ENCODE measurements at regions not wholly inside any gene's neighbourhood (a gene's known extent, or its start where the extent isn't known, plus 50 kb on each side); places are given as distances from the start of the nearest gene placed in this dataset.

DNA sequence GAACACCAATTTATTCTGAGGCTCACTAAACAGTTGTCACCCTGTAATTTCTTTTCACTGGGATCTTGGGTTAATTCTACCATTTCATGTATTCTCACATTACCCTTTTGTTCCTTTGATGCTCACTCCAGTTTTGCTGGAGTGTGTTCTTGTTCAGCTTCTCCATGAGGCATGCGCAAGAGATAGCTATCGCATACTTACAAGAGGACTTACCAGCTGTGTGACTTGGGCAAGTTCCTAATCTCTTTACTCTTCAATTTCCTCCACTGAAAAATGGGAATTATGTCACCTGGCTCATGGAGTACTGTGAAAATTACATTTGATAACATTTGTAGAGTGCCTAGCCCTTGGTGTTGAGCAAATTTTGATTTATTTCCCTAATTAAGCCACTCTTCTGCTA is 56.5 kb upstream of the JDP2 start:
- no peak for DNase-seq

DNA sequence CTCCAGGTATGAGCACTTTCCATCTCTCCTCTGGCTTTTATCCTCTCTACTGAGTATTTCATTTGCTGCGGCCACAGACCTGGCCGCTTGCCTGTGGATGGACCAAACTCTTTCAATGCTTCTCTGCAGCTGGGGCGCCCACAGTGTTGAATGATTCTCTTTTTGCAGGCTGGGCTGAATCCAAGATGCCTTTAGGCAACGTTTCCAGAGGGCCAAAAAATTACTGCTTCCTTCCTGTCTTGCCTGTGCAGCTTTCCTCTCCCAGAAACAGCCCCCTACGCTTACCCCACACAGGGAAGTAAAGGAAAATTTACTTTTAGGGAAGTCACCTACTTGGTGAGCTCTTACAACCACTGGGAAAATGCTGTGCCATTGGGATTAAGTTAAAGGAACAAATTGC is 55.6 kb upstream of the JDP2 start:
- no peak for DNase-seq

GRCh38 chr14:75373133-75373532 is 54.7 kb upstream of the JDP2 start:
- DNase-seq: no peak

- DNase-seq: no peak
Measured at GRCh38 chr14:75373616-75374015, 54.2 kb upstream of the JDP2 start.

GRCh38 chr14:75374911-75375310 is 52.9 kb upstream of the JDP2 start:
- DNase-seq: no peak

DNA sequence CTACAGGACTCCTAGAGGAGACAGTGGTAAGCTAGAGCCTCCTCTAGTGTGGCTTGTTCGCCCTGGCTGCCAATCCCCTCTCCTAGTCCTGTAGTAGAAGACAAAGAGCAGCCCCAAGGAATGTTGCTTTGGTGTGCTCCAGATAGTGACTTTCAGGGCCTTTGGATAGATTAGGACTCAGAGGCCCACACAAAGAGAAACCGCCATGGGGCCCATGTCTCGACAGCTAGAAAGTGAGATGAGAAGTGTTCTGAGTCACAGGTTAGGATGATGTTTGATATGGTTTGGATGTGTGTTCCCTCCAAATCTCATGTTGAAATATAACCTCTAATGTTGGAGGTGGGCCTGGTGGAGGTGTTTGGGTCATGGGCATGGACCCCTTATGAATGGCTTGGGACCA is 51.8 kb upstream of the JDP2 start:
- DNase-seq: no peak
